Neural cell (in vitro differentiated cells): ENCODE measurements at regions not wholly inside any gene's neighbourhood (a gene's known extent, or its start where the extent isn't known, plus 50 kb on each side); places are given as distances from the start of the nearest gene placed in this dataset.

Source experiments
- H2AFZ ChIP-seq: fragments of 200-600, 300-800 bp; sonication (generic), shearing (Covaris generic); 2 replicates; pipeline ENCODE4 v1.6.0; 2014; ENCODE audit warnings: low read depth, mild to moderate bottlenecking, antibody characterized with exemption, low read length, moderate library complexity
- H3F3A ChIP-seq: fragments of 200-600 bp; shearing (Covaris generic); 2 replicates; pipeline ENCODE4 v1.6.1; 2016; ENCODE audit warnings: mild to moderate bottlenecking, moderate library complexity, mixed read lengths, antibody characterized with exemption, low read length; ENCODE audit not compliant: insufficient read depth, poor library complexity, severe bottlenecking
- H3K27ac ChIP-seq: fragments of 200-600, 300-800 bp; sonication (generic), shearing (Covaris generic); 2 replicates; pipeline ENCODE4 v1.5.1; 2014; ENCODE audit warnings: mild to moderate bottlenecking, low read length, moderate library complexity
- H3K27me3 ChIP-seq: fragments of 300-800, 200-600 bp; sonication (generic), shearing (Covaris generic); 2 replicates; pipeline ENCODE4 v1.6.0; 2014; ENCODE audit warnings: mild to moderate bottlenecking, low read depth, low read length, moderate library complexity; ENCODE audit not compliant: insufficient read depth
- H3K36me3 ChIP-seq: fragments of 300-800, 200-600 bp; sonication (generic), shearing (Covaris generic); 2 replicates; pipeline ENCODE4 v1.5.1; 2014; ENCODE audit warnings: mild to moderate bottlenecking, antibody characterized with exemption, low read length, moderate library complexity; ENCODE audit not compliant: insufficient read depth
- H3K4me2 ChIP-seq: fragments of 300-800, 200-600 bp; sonication (generic), shearing (Covaris generic); 2 replicates; pipeline ENCODE4 v1.6.0; 2014; ENCODE audit warnings: mild to moderate bottlenecking, low read length
- H3K4me3 ChIP-seq: fragments of 300-800, 200-600 bp; sonication (generic), shearing (Covaris generic); 2 replicates; pipeline ENCODE4 v1.5.1; 2014; ENCODE audit warnings: mild to moderate bottlenecking, low read length, moderate library complexity
- H3K79me2 ChIP-seq: fragments of 200-600 bp; shearing (Covaris generic); replicated peaks from 2 replicates; pipeline ENCODE4 v1.6.0; 2014; ENCODE audit warnings: mild to moderate bottlenecking, low read length, moderate library complexity; ENCODE audit not compliant: insufficient read depth
- H3K9ac ChIP-seq: fragments of 300-800, 200-600 bp; sonication (generic), shearing (Covaris generic); 2 replicates; pipeline ENCODE4 v1.6.1; 2016; ENCODE audit warnings: mild to moderate bottlenecking, low read length, mixed read lengths
- H3K9me2 ChIP-seq: fragments of 200-600 bp; shearing (Covaris generic); 2 replicates; pipeline ENCODE4 v1.6.1; 2016; ENCODE audit warnings: mild to moderate bottlenecking, low read length, mixed read lengths; ENCODE audit not compliant: insufficient read depth
- H3K9me3 ChIP-seq: fragments of 200-600, 300-800 bp; sonication (generic), shearing (Covaris generic); 2 replicates; pipeline ENCODE4 v1.6.1; 2016; ENCODE audit warnings: mild to moderate bottlenecking, mixed run types, low read length, moderate library complexity, mixed read lengths
- H4K20me1 ChIP-seq: fragments of 200-600 bp; shearing (Covaris generic); 2 replicates; pipeline ENCODE4 v1.6.1; 2016; ENCODE audit warnings: mild to moderate bottlenecking, mixed run types; ENCODE audit not compliant: insufficient read depth
- EP300 ChIP-seq: fragments of 450-650 bp; conservative IDR thresholded peaks from 2 replicates; pipeline ENCODE4 v1.6.1; 2014; ENCODE audit warnings: antibody characterized with exemption, mild to moderate bottlenecking, moderate library complexity; ENCODE audit not compliant: poor library complexity, severe bottlenecking
- EZH2 ChIP-seq: fragments of 200-600, 300-800 bp; shearing (Covaris generic), sonication (generic); IDR thresholded peaks from 2 replicates; pipeline ENCODE4 v1.6.1; 2014; ENCODE audit warnings: antibody characterized with exemption, low read length, borderline replicate concordance, mild to moderate bottlenecking; ENCODE audit not compliant: insufficient read depth, poor library complexity, severe bottlenecking
- POLR2AphosphoS5 ChIP-seq: IDR thresholded peaks from 2 replicates; pipeline ENCODE4 v1.6.1; 2012
- RAD21 ChIP-seq: fragments of 450-650 bp; conservative IDR thresholded peaks from 2 replicates; pipeline ENCODE4 v1.6.1; 2014; ENCODE audit warnings: antibody characterized with exemption, mild to moderate bottlenecking, moderate library complexity
- SMC3 ChIP-seq: fragments of 450-650 bp; conservative IDR thresholded peaks from 2 replicates; pipeline ENCODE4 v1.6.1; 2014; ENCODE audit warnings: antibody characterized with exemption, mild to moderate bottlenecking, moderate library complexity; ENCODE audit not compliant: poor library complexity
- TF ChIP-seq, protein P1 (sequence below): fragments of 450-650 bp; IDR thresholded peaks from 2 replicates; pipeline ENCODE4 v1.5.1; 2014; ENCODE audit warnings: antibody characterized with exemption, mild to moderate bottlenecking, moderate library complexity; ENCODE audit not compliant: poor library complexity, severe bottlenecking

DNA sequence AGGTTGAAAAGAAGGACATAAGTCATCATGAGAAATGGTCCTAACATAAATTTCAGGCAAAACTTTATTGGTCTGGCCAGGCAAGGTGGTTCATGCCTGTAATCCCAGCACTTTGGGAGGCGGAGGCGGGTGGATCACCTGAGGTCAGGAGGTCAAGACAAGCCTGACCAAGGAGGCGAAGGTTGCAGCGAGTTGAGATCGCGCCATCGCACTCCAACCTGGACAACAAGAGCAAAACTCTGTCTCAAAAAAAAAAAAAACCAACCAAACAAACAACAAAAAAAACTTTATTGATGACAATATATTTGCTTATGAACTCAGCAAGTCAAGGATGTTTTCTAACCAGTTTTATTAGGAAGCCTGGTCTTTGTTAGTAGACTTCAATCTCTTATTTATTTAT, 54.6 kb upstream of the ARHGAP21 start (continued):
- TF ChIP-seq EZH2 = no peak
- TF ChIP-seq RAD21 = no peak

DNA sequence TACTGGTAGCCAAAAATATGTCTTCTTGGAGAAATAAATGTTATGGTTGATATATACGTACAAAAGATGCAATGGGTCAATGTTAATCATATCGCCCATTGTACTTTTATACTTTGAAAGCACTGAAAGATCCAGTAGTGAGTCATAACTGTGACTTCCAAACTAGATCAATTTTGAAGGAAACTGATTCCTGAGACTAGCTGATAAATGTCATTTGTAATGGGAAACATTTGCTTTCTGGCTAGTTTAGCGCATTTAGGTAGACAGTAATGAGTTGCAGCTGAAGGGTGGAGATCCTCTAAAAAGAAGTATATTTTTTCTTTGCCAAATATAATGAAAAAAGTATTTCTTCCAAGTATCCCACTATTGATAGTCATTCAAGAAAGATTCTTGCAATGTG, 53.5 kb upstream of the ARHGAP21 start:
- no peaks in the 10 kb centered on the region for H3F3A ChIP-seq
- H3K9me3 ChIP-seq = no peaks in the 10 kb centered on the region
- H3K4me3 ChIP-seq = no peak overlapping the region
- H3K27me3 ChIP-seq = no peaks in the 10 kb centered on the region
- H3K9ac ChIP-seq = no peak overlapping the region
- H3K4me2 ChIP-seq = no peak overlapping the region
- H2AFZ ChIP-seq = no peak overlapping the region
- H3K27ac ChIP-seq = no peak overlapping the region
- H3K79me2 ChIP-seq = no peaks in the 10 kb centered on the region
- no peaks in the 10 kb centered on the region for H3K36me3 ChIP-seq
- H4K20me1 ChIP-seq = no peaks in the 10 kb centered on the region
- no peak for TF ChIP-seq SMC3
- H3K9me2 ChIP-seq = no peaks in the 10 kb centered on the region

DNA sequence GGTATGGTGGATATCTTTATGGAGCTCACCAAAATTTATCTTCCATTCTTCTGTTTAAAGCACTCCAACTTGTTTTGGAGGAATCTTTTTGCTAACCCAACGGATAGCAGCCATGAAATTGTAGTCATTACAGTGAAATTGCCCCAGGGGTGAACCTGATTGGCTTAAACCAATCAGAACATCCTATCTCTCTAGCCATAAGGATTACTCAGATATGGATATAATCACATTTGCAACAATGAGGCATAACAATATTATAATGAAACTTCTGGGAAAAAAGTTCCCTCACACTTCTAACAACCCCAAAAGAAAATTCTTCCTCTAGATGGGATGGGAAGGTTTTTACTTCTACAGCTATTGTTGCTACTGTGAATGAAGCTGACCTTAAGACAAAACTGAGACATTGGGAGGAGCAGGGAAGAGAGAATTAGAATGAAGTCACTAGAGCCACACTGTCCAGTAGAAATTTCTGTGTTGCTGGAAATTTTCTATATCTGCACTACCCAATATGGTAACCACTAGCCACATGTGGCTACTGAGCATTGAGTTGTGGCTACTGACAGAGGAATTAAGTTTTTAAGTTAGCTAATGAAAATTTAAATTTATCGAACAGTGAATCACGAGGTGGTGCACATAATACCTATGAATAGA, 50.4 kb upstream of the ARHGAP21 start:
- Histone ChIP-seq H3K4me2 (no peak overlapping the region), H3K9me2 (no peaks in the 10 kb centered on the region), H3K4me3 (no peak overlapping the region), H3K36me3 (no peaks in the 10 kb centered on the region), H3K9ac (no peak overlapping the region), H2AFZ (no peak overlapping the region), H3F3A (no peaks in the 10 kb centered on the region), H3K27ac (no peak overlapping the region), H4K20me1 (no peaks in the 10 kb centered on the region), H3K27me3 (no peaks in the 10 kb centered on the region), H3K79me2 (no peaks in the 10 kb centered on the region), H3K9me3 (no peaks in the 10 kb centered on the region)
- no peak for TF ChIP-seq RAD21
- TF ChIP-seq EZH2 = no peak
- TF ChIP-seq, protein P1, sequence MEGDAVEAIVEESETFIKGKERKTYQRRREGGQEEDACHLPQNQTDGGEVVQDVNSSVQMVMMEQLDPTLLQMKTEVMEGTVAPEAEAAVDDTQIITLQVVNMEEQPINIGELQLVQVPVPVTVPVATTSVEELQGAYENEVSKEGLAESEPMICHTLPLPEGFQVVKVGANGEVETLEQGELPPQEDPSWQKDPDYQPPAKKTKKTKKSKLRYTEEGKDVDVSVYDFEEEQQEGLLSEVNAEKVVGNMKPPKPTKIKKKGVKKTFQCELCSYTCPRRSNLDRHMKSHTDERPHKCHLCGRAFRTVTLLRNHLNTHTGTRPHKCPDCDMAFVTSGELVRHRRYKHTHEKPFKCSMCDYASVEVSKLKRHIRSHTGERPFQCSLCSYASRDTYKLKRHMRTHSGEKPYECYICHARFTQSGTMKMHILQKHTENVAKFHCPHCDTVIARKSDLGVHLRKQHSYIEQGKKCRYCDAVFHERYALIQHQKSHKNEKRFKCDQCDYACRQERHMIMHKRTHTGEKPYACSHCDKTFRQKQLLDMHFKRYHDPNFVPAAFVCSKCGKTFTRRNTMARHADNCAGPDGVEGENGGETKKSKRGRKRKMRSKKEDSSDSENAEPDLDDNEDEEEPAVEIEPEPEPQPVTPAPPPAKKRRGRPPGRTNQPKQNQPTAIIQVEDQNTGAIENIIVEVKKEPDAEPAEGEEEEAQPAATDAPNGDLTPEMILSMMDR = no peak
- no peak for TF ChIP-seq SMC3
- TF ChIP-seq EP300 = no peak
- TF ChIP-seq POLR2AphosphoS5 = no peak
